Neural cell (in vitro differentiated cells): ENCODE measurements at regions not wholly inside any gene's neighbourhood (a gene's known extent, or its start where the extent isn't known, plus 50 kb on each side); places are given as distances from the start of the nearest gene placed in this dataset.
"Not testable (repeated sequence)": the region's sequence is repeated elsewhere in the genome, so short reads cannot be mapped to it uniquely, and the experiment has no call there.

Source experiments
- H2AFZ ChIP-seq: fragments of 200-600, 300-800 bp; sonication (generic), shearing (Covaris generic); 2 replicates; pipeline ENCODE4 v1.6.0; 2014; ENCODE audit warnings: low read depth, mild to moderate bottlenecking, antibody characterized with exemption, low read length, moderate library complexity
- H3F3A ChIP-seq: fragments of 200-600 bp; shearing (Covaris generic); 2 replicates; pipeline ENCODE4 v1.6.1; 2016; ENCODE audit warnings: mild to moderate bottlenecking, moderate library complexity, mixed read lengths, antibody characterized with exemption, low read length; ENCODE audit not compliant: insufficient read depth, poor library complexity, severe bottlenecking
- H3K27ac ChIP-seq: fragments of 200-600, 300-800 bp; sonication (generic), shearing (Covaris generic); 2 replicates; pipeline ENCODE4 v1.5.1; 2014; ENCODE audit warnings: mild to moderate bottlenecking, low read length, moderate library complexity
- H3K27me3 ChIP-seq: fragments of 300-800, 200-600 bp; sonication (generic), shearing (Covaris generic); 2 replicates; pipeline ENCODE4 v1.6.0; 2014; ENCODE audit warnings: mild to moderate bottlenecking, low read depth, low read length, moderate library complexity; ENCODE audit not compliant: insufficient read depth
- H3K36me3 ChIP-seq: fragments of 300-800, 200-600 bp; sonication (generic), shearing (Covaris generic); 2 replicates; pipeline ENCODE4 v1.5.1; 2014; ENCODE audit warnings: mild to moderate bottlenecking, antibody characterized with exemption, low read length, moderate library complexity; ENCODE audit not compliant: insufficient read depth
- H3K4me2 ChIP-seq: fragments of 300-800, 200-600 bp; sonication (generic), shearing (Covaris generic); 2 replicates; pipeline ENCODE4 v1.6.0; 2014; ENCODE audit warnings: mild to moderate bottlenecking, low read length
- H3K4me3 ChIP-seq: fragments of 300-800, 200-600 bp; sonication (generic), shearing (Covaris generic); 2 replicates; pipeline ENCODE4 v1.5.1; 2014; ENCODE audit warnings: mild to moderate bottlenecking, low read length, moderate library complexity
- H3K79me2 ChIP-seq: fragments of 200-600 bp; shearing (Covaris generic); replicated peaks from 2 replicates; pipeline ENCODE4 v1.6.0; 2014; ENCODE audit warnings: mild to moderate bottlenecking, low read length, moderate library complexity; ENCODE audit not compliant: insufficient read depth
- H3K9ac ChIP-seq: fragments of 300-800, 200-600 bp; sonication (generic), shearing (Covaris generic); 2 replicates; pipeline ENCODE4 v1.6.1; 2016; ENCODE audit warnings: mild to moderate bottlenecking, low read length, mixed read lengths
- H3K9me2 ChIP-seq: fragments of 200-600 bp; shearing (Covaris generic); 2 replicates; pipeline ENCODE4 v1.6.1; 2016; ENCODE audit warnings: mild to moderate bottlenecking, low read length, mixed read lengths; ENCODE audit not compliant: insufficient read depth
- H3K9me3 ChIP-seq: fragments of 200-600, 300-800 bp; sonication (generic), shearing (Covaris generic); 2 replicates; pipeline ENCODE4 v1.6.1; 2016; ENCODE audit warnings: mild to moderate bottlenecking, mixed run types, low read length, moderate library complexity, mixed read lengths
- H4K20me1 ChIP-seq: fragments of 200-600 bp; shearing (Covaris generic); 2 replicates; pipeline ENCODE4 v1.6.1; 2016; ENCODE audit warnings: mild to moderate bottlenecking, mixed run types; ENCODE audit not compliant: insufficient read depth
- CTCF ChIP-seq: fragments of 450-650 bp; IDR thresholded peaks from 2 replicates; pipeline ENCODE4 v1.5.1; 2014; ENCODE audit warnings: antibody characterized with exemption, mild to moderate bottlenecking, moderate library complexity; ENCODE audit not compliant: poor library complexity, severe bottlenecking
- EP300 ChIP-seq: fragments of 450-650 bp; conservative IDR thresholded peaks from 2 replicates; pipeline ENCODE4 v1.6.1; 2014; ENCODE audit warnings: antibody characterized with exemption, mild to moderate bottlenecking, moderate library complexity; ENCODE audit not compliant: poor library complexity, severe bottlenecking
- EZH2 ChIP-seq: fragments of 200-600, 300-800 bp; shearing (Covaris generic), sonication (generic); IDR thresholded peaks from 2 replicates; pipeline ENCODE4 v1.6.1; 2014; ENCODE audit warnings: antibody characterized with exemption, low read length, borderline replicate concordance, mild to moderate bottlenecking; ENCODE audit not compliant: insufficient read depth, poor library complexity, severe bottlenecking
- MXI1 ChIP-seq: fragments of 450-650 bp; conservative IDR thresholded peaks from 2 replicates; pipeline ENCODE4 v1.6.1; 2014; ENCODE audit warnings: antibody characterized with exemption, mild to moderate bottlenecking; ENCODE audit not compliant: poor library complexity, severe bottlenecking
- POLR2AphosphoS5 ChIP-seq: IDR thresholded peaks from 2 replicates; pipeline ENCODE4 v1.6.1; 2012
- RAD21 ChIP-seq: fragments of 450-650 bp; conservative IDR thresholded peaks from 2 replicates; pipeline ENCODE4 v1.6.1; 2014; ENCODE audit warnings: antibody characterized with exemption, mild to moderate bottlenecking, moderate library complexity
- REST ChIP-seq: IDR thresholded peaks from 2 replicates; pipeline ENCODE4 v1.6.1; 2012; ENCODE audit warnings: borderline replicate concordance
- SMC3 ChIP-seq: fragments of 450-650 bp; conservative IDR thresholded peaks from 2 replicates; pipeline ENCODE4 v1.6.1; 2014; ENCODE audit warnings: antibody characterized with exemption, mild to moderate bottlenecking, moderate library complexity; ENCODE audit not compliant: poor library complexity
- TAF1 ChIP-seq: IDR thresholded peaks from 2 replicates; pipeline ENCODE4 v1.6.1; 2012; ENCODE audit warnings: low read depth

- no peaks in the 10 kb centered on the region for H3K9me2 ChIP-seq
- H3K9me3 ChIP-seq, result no peaks in the 10 kb centered on the region
- no peaks in the 10 kb centered on the region for H4K20me1 ChIP-seq
- no peaks in the 10 kb centered on the region for H3K27me3 ChIP-seq
- no peak overlapping the region for H3K4me3 ChIP-seq
- no peak overlapping the region for H2AFZ ChIP-seq
- H3K9ac ChIP-seq, result no peak overlapping the region
- H3K36me3 ChIP-seq, result no peaks in the 10 kb centered on the region
- no peak overlapping the region for H3K27ac ChIP-seq
- no peaks in the 10 kb centered on the region for H3F3A ChIP-seq
- H3K79me2 ChIP-seq, result no peaks in the 10 kb centered on the region
- no peak for TF ChIP-seq CTCF
- no peak for TF ChIP-seq RAD21
- TF ChIP-seq EP300, result no peak
- no peak for TF ChIP-seq REST
- no peak for TF ChIP-seq EZH2
- TF ChIP-seq POLR2AphosphoS5, result no peak
- no peak for TF ChIP-seq MXI1
- TF ChIP-seq SMC3, result no peak
- no peak for TF ChIP-seq TAF1
- no peak overlapping the region for H3K4me2 ChIP-seq
Observed at GRCh38 chr5:32165-32564, 59.8 kb upstream of the PLEKHG4B start.

- not testable (repeated sequence) for H2AFZ ChIP-seq, H3F3A ChIP-seq, H3K4me2 ChIP-seq, H4K20me1 ChIP-seq, H3K36me3 ChIP-seq, H3K4me3 ChIP-seq, H3K9me3 ChIP-seq, H3K79me2 ChIP-seq, H3K9me2 ChIP-seq, H3K9ac ChIP-seq, H3K27ac ChIP-seq, H3K27me3 ChIP-seq
Observed at GRCh38 chr5:35521-35920, 56.4 kb upstream of the PLEKHG4B start.

GRCh38 chr5:37207-37606, 54.8 kb upstream of the PLEKHG4B start:
- H3K4me2 ChIP-seq, H3K9me3 ChIP-seq, H2AFZ ChIP-seq, H4K20me1 ChIP-seq, H3K27ac ChIP-seq, H3K79me2 ChIP-seq, H3K27me3 ChIP-seq, H3K36me3 ChIP-seq, H3K9me2 ChIP-seq, H3K9ac ChIP-seq, H3F3A ChIP-seq, H3K4me3 ChIP-seq: not testable (repeated sequence)
